GM21526 (cell line): ENCODE measurements at regions not wholly inside any gene's neighbourhood (a gene's known extent, or its start where the extent isn't known, plus 50 kb on each side); places are given as distances from the start of the nearest gene placed in this dataset.

ENCODE experiments used
- ATAC-seq: cut with Tn5 transposase; IDR thresholded peaks from one replicate; pipeline ENCODE4 v1.9.1; 2021; ENCODE audit warnings: moderate library complexity; ENCODE audit not compliant: unreplicated experiment, low FRiP score

GRCh38 chr11:112727341-112727841, 233.8 kb upstream of the NCAM1 start:
- no peak for ATAC-seq

GRCh38 chr11:112728288-112728687, 232.9 kb upstream of the NCAM1 start:
- no peak for ATAC-seq

- ATAC-seq = no peak
These were observed 232.5 kb upstream of the NCAM1 start for GRCh38 chr11:112728716-112729115.

GRCh38 chr11:112730591-112730990, 230.6 kb upstream of the NCAM1 start:
- no peak for ATAC-seq

- ATAC-seq = no peak
These were observed 229.7 kb upstream of the NCAM1 start for GRCh38 chr11:112731538-112731937.

GRCh38 chr11:112732031-112732430, 229.2 kb upstream of the NCAM1 start:
- no peak for ATAC-seq

GRCh38 chr11:112734207-112734606, 227.0 kb upstream of the NCAM1 start:
- no peak for ATAC-seq

GRCh38 chr11:112735470-112735869, 225.8 kb upstream of the NCAM1 start:
- no peak for ATAC-seq

- no peak for ATAC-seq
These were observed 217.2 kb upstream of the NCAM1 start for GRCh38 chr11:112744041-112744440.

- ATAC-seq = no peak
These were observed 215.2 kb upstream of the NCAM1 start for GRCh38 chr11:112745973-112746372.

GRCh38 chr11:112748252-112748651, 213.0 kb upstream of the NCAM1 start:
- ATAC-seq = no peak

- no peak for ATAC-seq
These were observed 212.3 kb upstream of the NCAM1 start for GRCh38 chr11:112748713-112749543.

- no peak for ATAC-seq
These were observed 209.9 kb upstream of the NCAM1 start for GRCh38 chr11:112751329-112751728.

- ATAC-seq = no peak
These were observed 209.4 kb upstream of the NCAM1 start for GRCh38 chr11:112751772-112752171.

GRCh38 chr11:112752563-112752962, 208.7 kb upstream of the NCAM1 start:
- no peak for ATAC-seq

- ATAC-seq = no peak
These were observed 207.5 kb upstream of the NCAM1 start for GRCh38 chr11:112753706-112754105.

- no peak for ATAC-seq
These were observed 201.8 kb upstream of the NCAM1 start for GRCh38 chr11:112759418-112759817.

- no peak for ATAC-seq
These were observed 200.7 kb upstream of the NCAM1 start for GRCh38 chr11:112760396-112761059.

- peak; percentile 56 for ATAC-seq
These were observed 199.1 kb upstream of the NCAM1 start for GRCh38 chr11:112761911-112762706.

GRCh38 chr11:112762707-112763090, 198.5 kb upstream of the NCAM1 start:
- ATAC-seq = no peak

- ATAC-seq = no peak
These were observed 195.9 kb upstream of the NCAM1 start for GRCh38 chr11:112765337-112765736.
